SH-SY5Y (cell line): ENCODE measurements at regions not wholly inside any gene's neighbourhood (a gene's known extent, or its start where the extent isn't known, plus 50 kb on each side); places are given as distances from the start of the nearest gene placed in this dataset.

Experiments
- GATA2 ChIP-seq: IDR thresholded peaks from 2 replicates; pipeline ENCODE4 v1.6.1; 2011; ENCODE audit warnings: mild to moderate bottlenecking, low read depth, low read length
- GATA3 ChIP-seq: IDR thresholded peaks from 2 replicates; pipeline ENCODE4 v1.6.1; 2011; ENCODE audit warnings: low read depth, mild to moderate bottlenecking, low read length, moderate library complexity

DNA sequence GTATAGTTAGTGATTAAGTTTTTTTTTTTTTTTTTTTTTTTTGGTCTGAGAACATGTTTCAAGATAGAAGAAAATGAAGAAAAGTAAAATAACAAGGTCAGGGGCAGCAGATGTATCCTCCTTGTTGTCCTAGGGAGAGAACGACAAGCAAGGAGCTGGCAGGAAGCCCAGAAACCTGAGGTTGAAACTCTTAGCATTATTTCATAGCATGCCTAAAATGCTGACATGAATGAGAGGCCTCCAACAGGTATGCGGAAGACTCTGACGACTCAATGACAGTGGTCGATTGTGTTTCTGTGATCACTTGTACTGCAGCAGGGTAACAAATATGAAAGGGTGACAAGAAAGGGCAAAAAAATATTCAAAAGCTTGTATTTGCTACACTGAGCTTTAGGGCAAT is 415.9 kb downstream of the PLA2G4A start:
- TF ChIP-seq GATA2 (no peak), GATA3 (no peak)
